Mucosa of rectum (tissue), 2 donors: ENCODE measurements at regions not wholly inside any gene's neighbourhood (a gene's known extent, or its start where the extent isn't known, plus 50 kb on each side); places are given as distances from the start of the nearest gene placed in this dataset.
A peak's percentile ranks its signal among the peaks of the same experiment; 100 is the strongest.

Source experiments
- H3K27ac ChIP-seq, 2 donors: one replicate each; pipeline ENCODE4 v1.7.0; 2013; ENCODE audit warnings: inconsistent platforms in 2 of 2, low read depth in 2 of 2, low read length in 2 of 2
- H3K27me3 ChIP-seq, 2 donors: one replicate each; pipeline ENCODE4 v1.7.0; 2013; ENCODE audit warnings: low read length in 2 of 2; ENCODE audit not compliant: control insufficient read depth in 2 of 2, insufficient read depth in 2 of 2
- H3K36me3 ChIP-seq, 2 donors: one replicate each; pipeline ENCODE4 v1.7.0; 2013; ENCODE audit warnings: low read length in 2 of 2; ENCODE audit not compliant: control insufficient read depth in 2 of 2, insufficient read depth in 2 of 2
- H3K4me1 ChIP-seq, 2 donors: one replicate each; pipeline ENCODE4 v1.7.0; 2013; ENCODE audit warnings: low read length in 2 of 2, mild to moderate bottlenecking in 1 of 2; ENCODE audit not compliant: control insufficient read depth in 2 of 2, insufficient read depth in 2 of 2
- H3K4me3 ChIP-seq, 2 donors: one replicate each; pipeline ENCODE4 v1.7.0; 2013; ENCODE audit warnings: low read length in 2 of 2
- H3K9ac ChIP-seq, 2 donors: one replicate each; pipeline ENCODE4 v1.7.0; 2013; ENCODE audit warnings: low read length in 2 of 2, low read depth in 1 of 2, mild to moderate bottlenecking in 1 of 2
- H3K9me3 ChIP-seq, 2 donors: one replicate each; pipeline ENCODE4 v1.7.0; 2013; ENCODE audit warnings: low read length in 2 of 2; ENCODE audit not compliant: control insufficient read depth in 2 of 2
- donor health status: healthy.
- donor health status: Normal muscosa, but diverticular disease.

DNA sequence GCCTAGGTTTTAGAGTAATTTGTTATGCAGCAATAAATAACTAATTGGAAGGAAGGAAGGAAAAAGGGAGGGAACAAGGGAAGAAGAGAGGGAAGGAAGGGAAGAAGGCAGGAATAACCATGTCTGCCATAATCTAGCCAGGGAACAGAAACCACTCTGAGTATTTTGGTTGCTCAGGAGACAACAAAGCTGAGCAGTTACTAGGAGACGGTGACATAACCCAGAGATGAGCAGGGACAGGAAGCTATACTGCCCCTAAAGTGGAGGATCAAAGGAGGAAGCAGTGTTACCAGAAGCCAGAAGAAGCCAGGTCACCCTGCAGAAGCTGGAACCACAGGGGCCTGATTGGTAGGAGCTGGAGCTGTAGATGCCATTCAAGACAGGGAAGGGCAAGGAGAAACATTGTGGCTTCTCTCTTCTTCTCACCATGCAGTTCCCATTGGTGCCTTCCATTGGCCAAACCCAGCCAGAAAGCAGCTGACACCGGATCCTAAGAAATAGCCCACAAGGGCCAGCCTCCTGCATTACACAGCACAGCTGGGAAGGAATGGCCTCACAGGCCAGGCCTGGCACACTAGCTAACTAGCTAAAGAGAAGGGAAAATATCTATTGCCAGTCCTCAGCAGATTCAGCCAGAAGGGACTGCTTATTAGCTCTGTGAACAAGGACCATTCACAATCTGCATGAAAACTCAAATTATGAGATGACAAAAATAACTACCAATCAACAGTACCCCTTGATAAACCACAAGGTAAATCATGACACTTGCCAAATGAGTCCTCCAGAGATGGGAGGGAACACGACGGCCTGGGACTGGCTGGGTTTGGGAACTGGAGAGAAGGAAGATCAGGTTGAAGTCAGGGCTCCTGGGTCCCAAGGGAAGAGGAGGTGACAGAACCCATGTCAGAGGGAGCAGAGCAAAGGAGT is 184.5 kb upstream of the NFE2L3 start:
- Histone ChIP-seq H3K9me3 (no peaks in the 10 kb centered on the region), H3K4me3 (peak overlapping the region in 1 of 2 donors; percentile 23), H3K9ac (peak overlapping the region in 1 of 2 donors; percentile 9), H3K36me3 (no peaks in the 10 kb centered on the region), H3K27ac (peak overlapping the region; percentile 40 to 73), H3K4me1 (peaks cover 10 to 12% of the 10 kb centered on the region in 2 donors), H3K27me3 (peaks cover 0 to 3% of the 10 kb centered on the region in 2 donors)

DNA sequence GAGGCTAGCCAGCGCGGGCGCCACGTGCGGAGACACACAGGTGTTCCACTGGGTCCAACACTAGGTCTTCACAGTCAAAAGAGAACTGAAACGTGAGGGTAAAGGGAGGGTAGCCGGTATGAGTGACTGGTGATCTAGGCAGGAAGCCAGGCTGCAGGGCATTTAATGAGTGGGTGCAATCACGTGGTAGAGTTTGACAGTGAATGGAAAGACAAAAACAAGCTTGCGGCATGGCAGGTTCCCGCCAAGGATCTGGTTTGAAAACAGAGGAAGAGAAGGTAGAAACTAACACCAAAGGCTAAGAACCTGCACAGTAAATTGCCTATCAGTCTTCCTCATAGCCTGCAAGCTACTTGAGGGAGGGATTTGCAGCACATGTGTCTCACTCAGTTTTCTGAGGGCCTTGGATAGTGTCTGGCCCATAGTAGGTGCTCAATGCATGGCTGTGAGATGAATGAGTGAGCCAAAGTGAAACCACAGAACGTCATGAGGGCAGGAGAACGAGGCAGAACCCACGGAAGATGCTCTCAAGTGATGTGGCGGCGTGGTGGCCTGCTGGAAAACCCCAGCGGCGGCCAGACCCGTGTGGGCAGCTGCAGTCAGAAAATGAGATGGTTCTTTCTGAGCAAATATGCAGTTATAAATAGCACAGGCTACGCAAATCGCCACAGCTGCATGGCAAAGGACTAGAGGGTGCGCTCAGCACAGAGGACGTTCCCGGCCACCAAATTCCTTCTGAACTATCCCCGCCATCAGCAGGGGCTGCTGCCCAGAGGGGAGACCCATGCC is 183.6 kb upstream of the NFE2L3 start:
- Histone ChIP-seq H3K4me3 (no peak overlapping the region), H3K27ac (peak overlapping the region; percentile 54 to 73), H3K4me1 (peaks cover 10 to 12% of the 10 kb centered on the region in 2 donors), H3K9me3 (no peaks in the 10 kb centered on the region), H3K36me3 (no peaks in the 10 kb centered on the region), H3K27me3 (peaks cover 0 to 3% of the 10 kb centered on the region in 2 donors), H3K9ac (no peak overlapping the region)

GRCh38 chr7:25970356-25970755 is 181.6 kb upstream of the NFE2L3 start:
- Histone ChIP-seq H3K27ac (no peak overlapping the region), H3K9me3 (no peaks in the 10 kb centered on the region), H3K27me3 (peaks cover 0 to 3% of the 10 kb centered on the region in 2 donors), H3K4me3 (no peak overlapping the region), H3K9ac (no peak overlapping the region), H3K4me1 (peaks cover 3 to 4% of the 10 kb centered on the region in 2 donors), H3K36me3 (no peaks in the 10 kb centered on the region)

- Histone ChIP-seq H3K4me3 (no peak overlapping the region), H3K36me3 (no peaks in the 10 kb centered on the region), H3K9me3 (no peaks in the 10 kb centered on the region), H3K9ac (no peak overlapping the region), H3K4me1 (peaks cover 3 to 4% of the 10 kb centered on the region in 2 donors), H3K27ac (peak overlapping the region in 1 of 2 donors; percentile 35), H3K27me3 (peaks cover 0 to 3% of the 10 kb centered on the region in 2 donors)
Observed at GRCh38 chr7:25970911-25971310, 181.1 kb upstream of the NFE2L3 start.

DNA sequence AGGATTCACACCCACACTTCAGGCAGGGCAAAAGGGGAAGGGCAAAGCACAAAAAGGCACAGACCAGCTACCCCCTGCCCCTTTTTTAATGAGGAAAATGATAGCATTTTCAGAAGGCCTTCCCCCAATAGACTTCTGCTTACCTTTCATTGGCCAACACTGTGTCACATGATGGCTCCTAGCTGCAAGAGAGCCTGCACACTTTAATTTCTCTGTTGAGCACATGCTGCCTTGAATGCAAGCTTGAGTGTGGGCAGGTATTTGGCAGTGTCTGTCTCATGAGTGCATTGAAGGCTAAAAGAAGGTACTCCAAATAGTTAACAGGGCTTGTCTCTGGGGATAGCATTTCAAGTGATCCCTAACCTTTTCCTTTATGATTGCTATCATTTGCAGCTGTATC is 175.4 kb upstream of the NFE2L3 start:
- no peaks in the 10 kb centered on the region for H3K36me3 ChIP-seq
- H3K27me3 ChIP-seq = no peaks in the 10 kb centered on the region
- no peak overlapping the region for H3K9ac ChIP-seq
- H3K4me3 ChIP-seq = no peak overlapping the region
- H3K9me3 ChIP-seq = peaks cover 0 to 8% of the 10 kb centered on the region in 2 donors
- H3K27ac ChIP-seq = no peak overlapping the region
- H3K4me1 ChIP-seq = no peaks in the 10 kb centered on the region

DNA sequence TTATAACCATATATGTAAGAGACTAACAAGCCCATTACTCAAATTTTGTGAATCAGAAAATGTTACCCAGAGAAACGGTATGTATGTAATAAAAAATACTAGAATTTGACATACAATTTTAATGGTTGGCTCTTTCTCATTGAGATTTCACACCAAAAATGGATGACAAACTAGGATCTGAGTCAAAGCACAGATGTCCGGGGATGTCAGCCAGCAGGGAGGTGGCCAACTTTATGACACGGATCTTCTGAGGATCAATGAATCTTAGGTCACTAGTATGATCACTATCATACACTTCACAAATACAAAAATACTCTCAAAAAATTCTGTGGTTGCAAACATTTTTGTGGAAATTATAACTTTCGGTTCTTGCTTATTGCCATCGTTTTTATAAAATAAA is 173.5 kb upstream of the NFE2L3 start:
- Histone ChIP-seq H3K4me3 (no peak overlapping the region), H3K9ac (no peak overlapping the region), H3K27ac (no peak overlapping the region), H3K27me3 (no peaks in the 10 kb centered on the region), H3K36me3 (no peaks in the 10 kb centered on the region), H3K4me1 (no peaks in the 10 kb centered on the region), H3K9me3 (peaks cover 0 to 8% of the 10 kb centered on the region in 2 donors)

DNA sequence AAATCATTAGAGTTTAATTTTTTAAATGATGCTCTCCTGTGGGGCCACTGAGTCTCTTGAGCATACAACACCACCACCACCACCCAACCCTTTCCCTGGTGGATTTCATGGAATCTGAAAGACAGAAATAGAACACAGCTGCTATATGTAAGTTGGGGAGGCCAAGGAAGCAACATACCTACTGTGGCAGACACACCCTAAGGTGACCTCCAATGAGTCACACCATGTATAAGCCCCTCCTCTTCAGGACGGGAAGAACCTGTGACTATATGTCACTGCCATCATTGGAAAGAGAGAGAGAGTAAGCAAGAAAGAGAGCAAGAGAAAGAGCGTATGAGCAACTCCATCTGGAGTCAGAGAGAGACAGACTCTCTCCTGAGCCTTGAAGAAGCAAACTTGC is 172.4 kb upstream of the NFE2L3 start:
- Histone ChIP-seq H3K27ac (no peak overlapping the region), H3K4me3 (no peak overlapping the region), H3K9ac (no peak overlapping the region), H3K27me3 (no peaks in the 10 kb centered on the region), H3K36me3 (no peaks in the 10 kb centered on the region), H3K9me3 (peaks cover 0 to 8% of the 10 kb centered on the region in 2 donors), H3K4me1 (no peaks in the 10 kb centered on the region)

GRCh38 chr7:25982684-25983083 is 169.3 kb upstream of the NFE2L3 start:
- Histone ChIP-seq H3K4me3 (no peak overlapping the region), H3K9me3 (no peaks in the 10 kb centered on the region), H3K27ac (no peak overlapping the region), H3K4me1 (no peaks in the 10 kb centered on the region), H3K9ac (no peak overlapping the region), H3K27me3 (no peaks in the 10 kb centered on the region), H3K36me3 (no peaks in the 10 kb centered on the region)

- Histone ChIP-seq H3K27me3 (no peaks in the 10 kb centered on the region), H3K9me3 (no peaks in the 10 kb centered on the region), H3K27ac (no peak overlapping the region), H3K4me1 (peaks cover 0 to 2% of the 10 kb centered on the region in 2 donors), H3K9ac (no peak overlapping the region), H3K4me3 (no peak overlapping the region), H3K36me3 (no peaks in the 10 kb centered on the region)
Observed at GRCh38 chr7:25985196-25985595, 166.8 kb upstream of the NFE2L3 start.

DNA sequence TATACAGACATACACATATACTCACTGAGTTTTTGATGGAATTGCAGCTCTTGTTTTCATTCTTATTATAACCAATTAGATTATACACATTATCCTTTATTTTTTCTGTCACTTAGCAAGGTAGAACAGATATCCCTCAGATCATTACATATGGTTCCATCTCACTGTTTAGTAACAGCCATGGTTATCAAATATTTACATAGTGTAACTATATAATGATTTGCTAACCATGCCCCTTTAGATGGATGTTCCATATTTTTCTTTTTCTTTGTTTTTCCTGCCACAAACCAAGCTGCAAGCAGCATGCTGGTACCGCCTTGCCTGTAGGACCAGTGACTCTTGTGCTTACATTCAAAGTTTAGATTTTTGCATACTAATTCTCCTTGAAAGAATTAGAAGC is 163.4 kb upstream of the NFE2L3 start:
- H3K36me3 ChIP-seq = no peaks in the 10 kb centered on the region
- no peak overlapping the region for H3K27ac ChIP-seq

More for the DNA sequence above, 163.4 kb upstream of the NFE2L3 start:
- Histone ChIP-seq H3K9me3 (no peaks in the 10 kb centered on the region), H3K9ac (no peak overlapping the region), H3K4me3 (no peak overlapping the region), H3K4me1 (peaks cover 0 to 2% of the 10 kb centered on the region in 2 donors), H3K27me3 (no peaks in the 10 kb centered on the region)
